ENCODE measurements at regions not wholly inside any gene's neighbourhood (a gene's known extent, or its start where the extent isn't known, plus 50 kb on each side); places are given as distances from the start of the nearest gene placed in this dataset.

- Mint-ChIP-seq H3K27me3 (ENCODE audit: low read depth) (peaks cover 28% of the 10 kb centered on the region), H3K9me3 (no peaks in the 10 kb centered on the region), H3K4me1 (peaks cover 19% of the 10 kb centered on the region), H3K4me3 (no peak overlapping the region), H3K27ac (no peak overlapping the region), H3K36me3 (no peaks in the 10 kb centered on the region)
- no peak for TF ChIP-seq FOXP4 (CRISPR knock-in tag; IDR thresholded peaks at IDR 0.05)
- no peak for TF ChIP-seq AR (CRISPR knock-in tag; IDR thresholded peaks at IDR 0.05)
- no peak for TF ChIP-seq ELF4 (CRISPR knock-in tag; IDR thresholded peaks at IDR 0.05; ENCODE audit: low read depth)
- no peak for TF ChIP-seq NR3C1 (CRISPR knock-in tag; conservative IDR thresholded peaks at IDR 0.05; ENCODE audit: low read depth)
- DNase-seq (ENCODE audit: low spot score) (no peak), ATAC-seq (no peak)
- ChIA-PET CTCF (no interaction called here), POLR2A (no interaction called here)
Measured at GRCh38 chr19:29016353-29016752, 196.6 kb downstream of the UQCRFS1 start.

GRCh38 chr19:29015569-29015968 is 197.4 kb downstream of the UQCRFS1 start:
- H3K4me1 Mint-ChIP-seq, result peaks cover 19% of the 10 kb centered on the region
- DNase-seq (ENCODE audit: low spot score) (no peak), ATAC-seq (no peak)
- H3K27ac Mint-ChIP-seq, result no peak overlapping the region
- H3K36me3 Mint-ChIP-seq, result no peaks in the 10 kb centered on the region
- ChIA-PET POLR2A (no interaction called here), CTCF (interaction anchor here (1.0 to 3.2 kb wide), 4 partner anchors 22 to 248 kb away, joined by 3 to 10 read pairs (median 4); no protein-coding TSS in a partner anchor)
- H3K4me3 Mint-ChIP-seq, result no peak overlapping the region
- H3K9me3 Mint-ChIP-seq, result no peaks in the 10 kb centered on the region
- peaks cover 28% of the 10 kb centered on the region for H3K27me3 Mint-ChIP-seq (ENCODE audit: low read depth)
- TF ChIP-seq MYBL2 (CRISPR knock-in tag; IDR thresholded peaks at IDR 0.05), result no peak
- TF ChIP-seq NR2C2 (CRISPR knock-in tag; IDR thresholded peaks at IDR 0.05), result no peak
- no peak for TF ChIP-seq ESRRA (CRISPR knock-in tag; IDR thresholded peaks at IDR 0.05; ENCODE audit: borderline replicate concordance)
- TF ChIP-seq PREB (CRISPR knock-in tag; IDR thresholded peaks at IDR 0.05; ENCODE audit: borderline replicate concordance), result no peak
- no peak for TF ChIP-seq E2F4 (CRISPR knock-in tag; IDR thresholded peaks at IDR 0.05; ENCODE audit: borderline replicate concordance, low read depth)
- no peak for TF ChIP-seq E2F1 (CRISPR knock-in tag; IDR thresholded peaks at IDR 0.05)
- TF ChIP-seq TCF7 (CRISPR knock-in tag; IDR thresholded peaks at IDR 0.05; ENCODE audit: low read depth), result no peak
- TF ChIP-seq ZNF532 (CRISPR knock-in tag; IDR thresholded peaks at IDR 0.05; ENCODE audit: borderline replicate concordance), result no peak
- no peak for TF ChIP-seq HMGXB4 (CRISPR knock-in tag; IDR thresholded peaks at IDR 0.05)
- TF ChIP-seq ZMAT4 (CRISPR knock-in tag; IDR thresholded peaks at IDR 0.05), result no peak
- TF ChIP-seq ATF6 (CRISPR knock-in tag; IDR thresholded peaks at IDR 0.05), result no peak

Data from WTC11 (cell line).